Neural cell (in vitro differentiated cells): ENCODE measurements at regions not wholly inside any gene's neighbourhood (a gene's known extent, or its start where the extent isn't known, plus 50 kb on each side); places are given as distances from the start of the nearest gene placed in this dataset.

ENCODE experiments used
- CTCF ChIP-seq: fragments of 450-650 bp; IDR thresholded peaks from 2 replicates; pipeline ENCODE4 v1.5.1; 2014; ENCODE audit warnings: antibody characterized with exemption, mild to moderate bottlenecking, moderate library complexity; ENCODE audit not compliant: poor library complexity, severe bottlenecking
- EP300 ChIP-seq: fragments of 450-650 bp; conservative IDR thresholded peaks from 2 replicates; pipeline ENCODE4 v1.6.1; 2014; ENCODE audit warnings: antibody characterized with exemption, mild to moderate bottlenecking, moderate library complexity; ENCODE audit not compliant: poor library complexity, severe bottlenecking
- EZH2 ChIP-seq: fragments of 200-600, 300-800 bp; shearing (Covaris generic), sonication (generic); IDR thresholded peaks from 2 replicates; pipeline ENCODE4 v1.6.1; 2014; ENCODE audit warnings: antibody characterized with exemption, low read length, borderline replicate concordance, mild to moderate bottlenecking; ENCODE audit not compliant: insufficient read depth, poor library complexity, severe bottlenecking
- MXI1 ChIP-seq: fragments of 450-650 bp; conservative IDR thresholded peaks from 2 replicates; pipeline ENCODE4 v1.6.1; 2014; ENCODE audit warnings: antibody characterized with exemption, mild to moderate bottlenecking; ENCODE audit not compliant: poor library complexity, severe bottlenecking
- POLR2AphosphoS5 ChIP-seq: IDR thresholded peaks from 2 replicates; pipeline ENCODE4 v1.6.1; 2012
- REST ChIP-seq: IDR thresholded peaks from 2 replicates; pipeline ENCODE4 v1.6.1; 2012; ENCODE audit warnings: borderline replicate concordance
- SMC3 ChIP-seq: fragments of 450-650 bp; conservative IDR thresholded peaks from 2 replicates; pipeline ENCODE4 v1.6.1; 2014; ENCODE audit warnings: antibody characterized with exemption, mild to moderate bottlenecking, moderate library complexity; ENCODE audit not compliant: poor library complexity

GRCh38 chrX:42269186-42269585 lies 345.8 kb upstream of the CASK start:
- TF ChIP-seq CTCF = no peak
- TF ChIP-seq MXI1 = no peak
- TF ChIP-seq POLR2AphosphoS5 = no peak
- no peak for TF ChIP-seq EZH2
- TF ChIP-seq EP300 = no peak
- no peak for TF ChIP-seq SMC3
- TF ChIP-seq REST = no peak
